ENCODE measurements at regions not wholly inside any gene's neighbourhood (a gene's known extent, or its start where the extent isn't known, plus 50 kb on each side); places are given as distances from the start of the nearest gene placed in this dataset.

DNA sequence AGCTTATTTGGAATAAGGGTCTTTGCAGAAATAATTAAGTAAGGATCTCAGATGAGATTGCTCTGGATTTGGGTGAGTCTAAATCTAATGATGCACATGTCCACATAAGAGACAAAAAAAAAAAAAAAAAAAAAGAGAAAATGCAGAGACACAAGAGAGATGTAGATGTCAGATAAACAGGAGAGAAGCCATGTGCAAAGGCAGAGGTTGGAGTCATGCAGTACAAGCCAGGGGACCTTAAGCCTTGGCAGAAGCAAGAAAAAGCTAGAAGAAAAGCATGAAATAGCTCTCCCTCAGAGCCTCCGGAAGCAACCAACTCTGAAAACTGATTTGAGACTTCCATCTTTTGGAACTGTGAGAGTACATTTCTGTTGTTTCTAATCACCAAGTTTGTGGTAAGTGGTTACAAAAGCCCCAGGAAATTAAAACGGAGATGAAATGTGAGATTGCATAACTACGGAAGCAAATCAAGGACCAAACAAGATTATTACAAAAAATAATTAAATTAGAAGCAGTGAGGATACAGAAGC, 1304.0 kb upstream of the SEL1L start:
- TF ChIP-seq, protein P1, sequence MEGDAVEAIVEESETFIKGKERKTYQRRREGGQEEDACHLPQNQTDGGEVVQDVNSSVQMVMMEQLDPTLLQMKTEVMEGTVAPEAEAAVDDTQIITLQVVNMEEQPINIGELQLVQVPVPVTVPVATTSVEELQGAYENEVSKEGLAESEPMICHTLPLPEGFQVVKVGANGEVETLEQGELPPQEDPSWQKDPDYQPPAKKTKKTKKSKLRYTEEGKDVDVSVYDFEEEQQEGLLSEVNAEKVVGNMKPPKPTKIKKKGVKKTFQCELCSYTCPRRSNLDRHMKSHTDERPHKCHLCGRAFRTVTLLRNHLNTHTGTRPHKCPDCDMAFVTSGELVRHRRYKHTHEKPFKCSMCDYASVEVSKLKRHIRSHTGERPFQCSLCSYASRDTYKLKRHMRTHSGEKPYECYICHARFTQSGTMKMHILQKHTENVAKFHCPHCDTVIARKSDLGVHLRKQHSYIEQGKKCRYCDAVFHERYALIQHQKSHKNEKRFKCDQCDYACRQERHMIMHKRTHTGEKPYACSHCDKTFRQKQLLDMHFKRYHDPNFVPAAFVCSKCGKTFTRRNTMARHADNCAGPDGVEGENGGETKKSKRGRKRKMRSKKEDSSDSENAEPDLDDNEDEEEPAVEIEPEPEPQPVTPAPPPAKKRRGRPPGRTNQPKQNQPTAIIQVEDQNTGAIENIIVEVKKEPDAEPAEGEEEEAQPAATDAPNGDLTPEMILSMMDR (IDR thresholded peaks at IDR 0.05; ENCODE audit: poor library complexity), result no peak
- TF ChIP-seq EZH2 (IDR thresholded peaks at IDR 0.05; ENCODE audit: borderline replicate concordance) (no peak), EZH2phosphoT487 (IDR thresholded peaks at IDR 0.05; ENCODE audit: low read depth, severe bottlenecking, unreplicated experiment) (no peak)
